Loucy (cell line): ENCODE measurements at regions not wholly inside any gene's neighbourhood (a gene's known extent, or its start where the extent isn't known, plus 50 kb on each side); places are given as distances from the start of the nearest gene placed in this dataset.
"Not testable (repeated sequence)": the region's sequence is repeated elsewhere in the genome, so short reads cannot be mapped to it uniquely, and the experiment has no call there.

Experiments
- H2AFZ ChIP-seq: fragments of 200-600 bp; sonication (generic); 2 replicates; pipeline ENCODE4 v1.6.0; 2016; ENCODE audit warnings: antibody characterized with exemption, mild to moderate bottlenecking, low read length, moderate library complexity
- H3F3A ChIP-seq: fragments of 200-600 bp; 2 replicates; pipeline ENCODE4 v1.6.0; 2016; ENCODE audit warnings: antibody characterized with exemption, low read depth, mild to moderate bottlenecking
- H3K27me3 ChIP-seq: fragments of 200-600 bp; sonication (generic); 2 replicates; pipeline ENCODE4 v1.6.1; 2014; ENCODE audit warnings: low read length, mild to moderate bottlenecking; ENCODE audit not compliant: insufficient read depth, poor library complexity, severe bottlenecking
- H3K36me3 ChIP-seq: fragments of 200-600 bp; sonication (generic); 2 replicates; pipeline ENCODE4 v1.6.1; 2016; ENCODE audit warnings: low read length; ENCODE audit not compliant: insufficient read depth
- H3K4me1 ChIP-seq: fragments of 200-600 bp; sonication (generic); 2 replicates; pipeline ENCODE4 v1.5.1; 2014; ENCODE audit warnings: low read length, mild to moderate bottlenecking; ENCODE audit not compliant: insufficient read depth, poor library complexity, severe bottlenecking
- H3K4me2 ChIP-seq: fragments of 200-600 bp; sonication (generic); 2 replicates; pipeline ENCODE4 v1.6.0; 2014; ENCODE audit warnings: antibody characterized with exemption, low read length, low read depth, mild to moderate bottlenecking; ENCODE audit not compliant: poor library complexity, severe bottlenecking
- H3K4me3 ChIP-seq: fragments of 200-600 bp; sonication (generic); 2 replicates; pipeline ENCODE4 v1.5.1; 2014; ENCODE audit warnings: low read length, mild to moderate bottlenecking, mixed read lengths; ENCODE audit not compliant: poor library complexity, severe bottlenecking
- H3K79me2 ChIP-seq: fragments of 200-600 bp; sonication (generic); 2 replicates; pipeline ENCODE4 v1.6.1; 2014; ENCODE audit warnings: low read length; ENCODE audit not compliant: insufficient read depth
- H3K9ac ChIP-seq: fragments of 200-600 bp; sonication (generic); 2 replicates; pipeline ENCODE4 v1.6.0; 2014; ENCODE audit warnings: mild to moderate bottlenecking, low read depth, low read length, moderate library complexity; ENCODE audit not compliant: poor library complexity, severe bottlenecking
- H3K9me2 ChIP-seq: fragments of 200-600 bp; sonication (generic); replicated peaks from 2 replicates; pipeline ENCODE4 v1.6.1; 2016; ENCODE audit warnings: low read depth, low read length, mixed read lengths
- H3K9me3 ChIP-seq: fragments of 200-600 bp; sonication (generic); 2 replicates; pipeline ENCODE4 v1.6.1; 2014; ENCODE audit warnings: mild to moderate bottlenecking, antibody characterized with exemption, low read length, low read depth; ENCODE audit not compliant: insufficient read depth
- H4K20me1 ChIP-seq: fragments of 200-600 bp; sonication (generic); 2 replicates; pipeline ENCODE4 v1.6.0; 2014; ENCODE audit warnings: antibody characterized with exemption, low read length, mild to moderate bottlenecking; ENCODE audit not compliant: insufficient read depth, poor library complexity, severe bottlenecking
- EZH2phosphoT487 ChIP-seq: fragments of 200-600 bp; IDR thresholded peaks from 2 replicates; pipeline ENCODE4 v1.6.1; 2018; ENCODE audit warnings: antibody characterized with exemption, mild to moderate bottlenecking, moderate library complexity, borderline replicate concordance
- TF ChIP-seq, protein P1 (sequence below): fragments of 200-600 bp; sonication (generic); conservative IDR thresholded peaks from 2 replicates; pipeline ENCODE4 v1.5.1; 2014; ENCODE audit warnings: mild to moderate bottlenecking, antibody characterized with exemption, low read length

DNA sequence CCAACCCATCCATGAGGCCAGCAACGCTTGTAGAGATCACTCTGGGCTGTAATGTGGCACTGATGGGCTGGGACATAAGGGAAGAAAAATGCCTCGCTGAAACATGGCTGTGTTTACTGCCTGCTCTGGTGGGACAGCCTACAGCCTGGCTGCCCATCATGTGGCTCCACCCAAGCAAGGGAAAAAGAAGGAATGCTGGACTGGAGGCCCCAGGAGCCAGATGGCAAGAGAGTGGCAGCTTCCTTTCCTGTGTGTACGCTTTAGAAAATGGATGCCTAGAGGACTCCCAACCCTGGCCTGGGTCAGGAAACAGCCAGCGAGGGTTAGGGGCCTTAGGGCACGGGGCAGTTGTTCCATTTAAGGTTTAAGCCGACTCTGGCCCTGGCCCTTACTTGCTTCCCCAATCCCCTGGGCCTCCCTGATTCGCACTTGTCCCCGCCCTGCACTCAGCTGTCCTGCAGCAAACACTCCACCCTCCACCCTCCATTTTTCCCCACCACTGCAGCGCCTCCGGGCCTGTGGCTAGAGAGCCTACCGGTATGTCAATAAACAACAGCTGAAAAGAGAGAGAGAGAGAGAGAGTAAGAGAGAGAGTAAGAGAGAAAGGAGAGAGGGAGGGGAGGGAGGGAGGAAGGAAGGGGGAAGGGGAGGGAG, 819.4 kb downstream of the SEMA5A start:
- Histone ChIP-seq H2AFZ (no peak overlapping the region), H4K20me1 (no peaks in the 10 kb centered on the region), H3K4me1 (no peaks in the 10 kb centered on the region), H3K9ac (no peak overlapping the region), H3K79me2 (no peaks in the 10 kb centered on the region), H3K4me2 (no peak overlapping the region), H3F3A (no peaks in the 10 kb centered on the region), H3K27me3 (no peaks in the 10 kb centered on the region), H3K4me3 (no peak overlapping the region), H3K9me2 (no peaks in the 10 kb centered on the region), H3K36me3 (no peaks in the 10 kb centered on the region), H3K9me3 (no peaks in the 10 kb centered on the region)
- TF ChIP-seq EZH2phosphoT487, result no peak
- TF ChIP-seq, protein P1, sequence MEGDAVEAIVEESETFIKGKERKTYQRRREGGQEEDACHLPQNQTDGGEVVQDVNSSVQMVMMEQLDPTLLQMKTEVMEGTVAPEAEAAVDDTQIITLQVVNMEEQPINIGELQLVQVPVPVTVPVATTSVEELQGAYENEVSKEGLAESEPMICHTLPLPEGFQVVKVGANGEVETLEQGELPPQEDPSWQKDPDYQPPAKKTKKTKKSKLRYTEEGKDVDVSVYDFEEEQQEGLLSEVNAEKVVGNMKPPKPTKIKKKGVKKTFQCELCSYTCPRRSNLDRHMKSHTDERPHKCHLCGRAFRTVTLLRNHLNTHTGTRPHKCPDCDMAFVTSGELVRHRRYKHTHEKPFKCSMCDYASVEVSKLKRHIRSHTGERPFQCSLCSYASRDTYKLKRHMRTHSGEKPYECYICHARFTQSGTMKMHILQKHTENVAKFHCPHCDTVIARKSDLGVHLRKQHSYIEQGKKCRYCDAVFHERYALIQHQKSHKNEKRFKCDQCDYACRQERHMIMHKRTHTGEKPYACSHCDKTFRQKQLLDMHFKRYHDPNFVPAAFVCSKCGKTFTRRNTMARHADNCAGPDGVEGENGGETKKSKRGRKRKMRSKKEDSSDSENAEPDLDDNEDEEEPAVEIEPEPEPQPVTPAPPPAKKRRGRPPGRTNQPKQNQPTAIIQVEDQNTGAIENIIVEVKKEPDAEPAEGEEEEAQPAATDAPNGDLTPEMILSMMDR, result no peak

DNA sequence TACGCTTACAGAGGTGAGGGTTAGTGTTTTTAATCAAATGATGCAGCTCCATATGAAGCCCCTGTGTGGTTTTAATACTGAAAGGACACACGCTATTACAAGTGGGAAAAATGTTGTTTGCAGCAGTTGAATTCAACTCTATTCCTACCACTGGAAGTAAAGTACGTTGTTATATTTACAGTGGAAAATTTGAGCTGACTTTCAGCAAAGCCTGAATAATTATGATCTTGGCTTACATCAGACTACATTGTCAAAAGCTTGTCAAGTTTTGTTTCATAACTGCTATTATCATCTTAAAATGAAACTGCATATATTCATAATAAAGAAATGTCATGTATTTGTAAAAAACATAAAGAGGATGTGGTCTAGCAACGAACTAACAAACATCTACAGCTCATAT, 818.5 kb downstream of the SEMA5A start:
- H3K9me2 ChIP-seq, result no peaks in the 10 kb centered on the region
- H2AFZ ChIP-seq, result no peak overlapping the region
- H3K9me3 ChIP-seq, result no peaks in the 10 kb centered on the region
- no peak overlapping the region for H3K4me3 ChIP-seq
- H3K36me3 ChIP-seq, result no peaks in the 10 kb centered on the region
- no peaks in the 10 kb centered on the region for H3K4me1 ChIP-seq
- TF ChIP-seq EZH2phosphoT487, result no peak
- no peak overlapping the region for H3K4me2 ChIP-seq
- no peaks in the 10 kb centered on the region for H3K27me3 ChIP-seq
- H3K79me2 ChIP-seq, result no peaks in the 10 kb centered on the region
- H3F3A ChIP-seq, result no peaks in the 10 kb centered on the region
- no peak overlapping the region for H3K9ac ChIP-seq
- no peaks in the 10 kb centered on the region for H4K20me1 ChIP-seq

DNA sequence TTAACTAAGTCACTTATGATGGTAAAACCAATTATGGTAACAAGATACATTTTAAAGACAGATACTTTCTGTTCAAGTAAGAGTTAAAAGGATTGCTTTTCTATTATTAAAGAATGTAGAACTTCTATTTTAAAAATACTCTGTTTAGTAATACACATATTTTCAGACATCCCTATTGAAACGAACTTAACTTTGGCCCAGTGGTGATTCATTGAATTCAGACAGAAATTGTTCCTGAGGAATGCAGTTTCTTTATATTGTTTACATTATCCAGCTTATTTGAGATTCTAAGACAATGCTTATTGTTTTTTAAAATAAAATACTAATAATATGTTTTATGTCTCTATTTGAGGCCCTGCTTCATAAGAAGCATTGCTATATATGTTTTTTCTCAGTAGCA, 816.4 kb downstream of the SEMA5A start:
- H3K4me2 ChIP-seq, result no peak overlapping the region
- no peaks in the 10 kb centered on the region for H3K9me3 ChIP-seq
- no peaks in the 10 kb centered on the region for H3K36me3 ChIP-seq
- H3K9me2 ChIP-seq, result no peaks in the 10 kb centered on the region
- TF ChIP-seq, protein P1, result no peak
- TF ChIP-seq EZH2phosphoT487, result no peak
- no peak overlapping the region for H3K4me3 ChIP-seq
- H2AFZ ChIP-seq, result no peak overlapping the region
- H3F3A ChIP-seq, result no peaks in the 10 kb centered on the region
- no peaks in the 10 kb centered on the region for H4K20me1 ChIP-seq
- H3K79me2 ChIP-seq, result no peaks in the 10 kb centered on the region
- H3K4me1 ChIP-seq, result no peaks in the 10 kb centered on the region
- H3K9ac ChIP-seq, result no peak overlapping the region
- H3K27me3 ChIP-seq, result no peaks in the 10 kb centered on the region

DNA sequence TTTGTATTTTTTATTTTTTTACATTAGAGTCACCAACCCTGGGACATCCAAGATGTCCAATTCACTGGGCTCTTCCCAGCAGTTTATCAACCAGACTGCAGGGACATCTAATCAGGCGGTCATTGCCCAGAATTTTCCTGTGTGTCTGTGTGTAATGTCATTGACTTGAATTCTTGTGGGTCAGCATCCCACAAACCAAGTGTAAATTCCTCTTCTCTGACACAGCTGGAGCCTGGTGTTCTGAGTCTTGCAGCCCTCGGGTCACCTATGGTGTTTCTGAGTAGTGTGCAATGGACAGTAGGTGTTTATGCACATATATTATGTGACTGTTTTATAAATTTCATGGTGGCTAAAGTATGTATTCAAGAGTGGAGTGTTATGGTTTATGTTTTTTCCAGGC, 815.7 kb downstream of the SEMA5A start:
- H3K4me3 ChIP-seq, result no peak overlapping the region
- H3K36me3 ChIP-seq, result no peaks in the 10 kb centered on the region
- no peaks in the 10 kb centered on the region for H3K79me2 ChIP-seq
- no peaks in the 10 kb centered on the region for H3K27me3 ChIP-seq
- no peaks in the 10 kb centered on the region for H3K9me2 ChIP-seq
- H3K9ac ChIP-seq, result no peak overlapping the region
- no peak overlapping the region for H2AFZ ChIP-seq
- no peaks in the 10 kb centered on the region for H3K4me1 ChIP-seq
- H3K9me3 ChIP-seq, result no peaks in the 10 kb centered on the region
- H3K4me2 ChIP-seq, result no peak overlapping the region
- TF ChIP-seq EZH2phosphoT487, result no peak
- TF ChIP-seq, protein P1, result no peak
- H4K20me1 ChIP-seq, result no peaks in the 10 kb centered on the region
- no peaks in the 10 kb centered on the region for H3F3A ChIP-seq

DNA sequence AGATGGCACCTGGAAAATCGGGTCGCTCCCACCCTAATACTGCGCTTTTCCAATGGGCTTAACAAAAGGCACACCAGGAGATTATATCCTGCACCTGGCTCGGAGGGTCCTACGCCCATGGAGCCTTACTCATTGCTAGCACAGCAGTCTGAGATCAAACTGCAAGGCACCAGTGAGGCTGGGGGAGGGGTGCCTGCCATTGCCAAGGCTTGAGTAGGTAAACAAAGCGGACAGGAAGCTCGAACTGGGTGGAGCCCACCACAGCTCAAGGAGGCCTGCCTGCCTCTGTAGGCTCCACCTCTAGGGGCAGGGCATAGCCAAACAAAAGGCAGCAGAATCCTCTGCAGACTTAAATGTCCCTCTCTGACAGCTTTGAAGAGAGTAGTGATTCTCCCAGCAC, 814.8 kb downstream of the SEMA5A start:
- not testable (repeated sequence) for H4K20me1 ChIP-seq, H3K36me3 ChIP-seq, H3F3A ChIP-seq, H3K9ac ChIP-seq, H3K4me1 ChIP-seq, H3K4me3 ChIP-seq, H3K27me3 ChIP-seq, H3K4me2 ChIP-seq, H3K9me2 ChIP-seq, H3K79me2 ChIP-seq, H3K9me3 ChIP-seq, H2AFZ ChIP-seq
